Glomerular visceral epithelial cell (primary cell): ENCODE measurements at regions not wholly inside any gene's neighbourhood (a gene's known extent, or its start where the extent isn't known, plus 50 kb on each side); places are given as distances from the start of the nearest gene placed in this dataset.
"Not testable (repeated sequence)": the region's sequence is repeated elsewhere in the genome, so short reads cannot be mapped to it uniquely, and the experiment has no call there.

Experiments
- DNase-seq: peaks from one replicate; pipeline ENCODE4 v3.0.0-alpha.2; 2016; ENCODE audit errors: extremely low spot score

GRCh38 chr1:83511146-83511726, 487.7 kb downstream of the TTLL7 start:
- DNase-seq = no peak

- DNase-seq = no peak
Measured at GRCh38 chr1:83509301-83509781, 489.6 kb downstream of the TTLL7 start.

GRCh38 chr1:83508485-83509151, 490.3 kb downstream of the TTLL7 start:
- peak; percentile 4 for DNase-seq

- no peak for DNase-seq
Measured at GRCh38 chr1:83505148-83505547, 493.8 kb downstream of the TTLL7 start.

GRCh38 chr1:83503153-83503552, 495.8 kb downstream of the TTLL7 start:
- no peak for DNase-seq

- no peak for DNase-seq
Measured at GRCh38 chr1:83500987-83501591, 497.8 kb downstream of the TTLL7 start.

- DNase-seq = no peak
Measured at GRCh38 chr1:83500531-83500930, 498.4 kb downstream of the TTLL7 start.

GRCh38 chr1:83499998-83500397, 498.9 kb downstream of the TTLL7 start:
- no peak for DNase-seq

- DNase-seq = no peak
Measured at GRCh38 chr1:83497563-83497962, 501.4 kb downstream of the TTLL7 start.

GRCh38 chr1:83495560-83495959, 503.4 kb downstream of the TTLL7 start:
- DNase-seq = no peak

- no peak for DNase-seq
Measured at GRCh38 chr1:83493633-83494032, 505.3 kb downstream of the TTLL7 start.

- DNase-seq = no peak
Measured at GRCh38 chr1:83491930-83492329, 507.0 kb downstream of the TTLL7 start.

- no peak for DNase-seq
Measured at GRCh38 chr1:83490988-83491387, 507.9 kb downstream of the TTLL7 start.

GRCh38 chr1:83488105-83488504, 510.8 kb downstream of the TTLL7 start:
- DNase-seq = not testable (repeated sequence)

GRCh38 chr1:83487460-83487859, 511.5 kb downstream of the TTLL7 start:
- DNase-seq = not testable (repeated sequence)

- not testable (repeated sequence) for DNase-seq
Measured at GRCh38 chr1:83485314-83486019, 513.5 kb downstream of the TTLL7 start.

- not testable (repeated sequence) for DNase-seq
Measured at GRCh38 chr1:83481284-83481683, 517.6 kb downstream of the TTLL7 start.

GRCh38 chr1:83479591-83480239, 519.2 kb downstream of the TTLL7 start:
- DNase-seq = not testable (repeated sequence)

- DNase-seq = not testable (repeated sequence)
Measured at GRCh38 chr1:83478127-83478526, 520.8 kb downstream of the TTLL7 start.

- DNase-seq = not testable (repeated sequence)
Measured at GRCh38 chr1:83476518-83476917, 522.4 kb downstream of the TTLL7 start.

- not testable (repeated sequence) for DNase-seq
Measured at GRCh38 chr1:83474946-83475345, 524.0 kb downstream of the TTLL7 start.

GRCh38 chr1:83473986-83474385, 524.9 kb downstream of the TTLL7 start:
- not testable (repeated sequence) for DNase-seq
